Renal pelvis (tissue), 1 donor: ENCODE measurements at regions not wholly inside any gene's neighbourhood (a gene's known extent, or its start where the extent isn't known, plus 50 kb on each side); places are given as distances from the start of the nearest gene placed in this dataset.
"Not testable (repeated sequence)": the region's sequence is repeated elsewhere in the genome, so short reads cannot be mapped to it uniquely, and the experiment has no call there.

Experiments used
- DNase-seq: peaks from one replicate; pipeline ENCODE4 v3.0.0-alpha.2; 2013

DNA sequence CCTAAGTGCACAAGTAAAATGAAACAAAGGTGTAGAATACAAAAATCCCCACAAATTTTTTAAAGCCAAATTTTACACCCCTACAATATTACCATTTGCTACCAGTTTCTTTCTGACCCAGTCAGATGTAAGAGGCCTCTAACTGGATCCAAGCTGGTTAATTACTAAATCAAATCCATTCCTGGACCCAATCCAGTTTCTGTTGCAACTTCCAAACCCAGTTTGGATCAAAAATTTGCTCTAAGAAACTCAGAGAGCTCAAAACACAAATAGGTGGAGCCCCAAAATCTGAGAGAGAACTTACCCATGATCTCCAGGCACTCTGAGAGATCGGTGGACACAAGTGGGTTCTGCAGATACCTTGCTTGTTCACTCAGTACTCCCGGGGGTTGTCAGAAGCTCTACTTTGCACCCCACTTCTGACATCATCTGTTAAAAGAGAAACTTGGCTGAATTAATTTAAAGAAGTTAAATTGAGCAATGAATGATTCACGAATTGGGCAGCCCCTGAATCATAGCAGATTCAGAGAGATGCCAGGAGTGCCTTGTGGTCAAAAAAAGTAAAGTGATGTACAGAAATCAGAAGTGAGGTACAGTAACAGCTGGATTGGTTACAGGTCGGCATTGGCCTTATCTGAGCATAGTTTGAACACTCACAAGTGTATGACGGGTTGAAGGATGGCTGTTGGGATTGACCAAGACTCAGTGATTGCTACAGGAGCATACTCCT lies 448.0 kb downstream of the KCNT2 start:
- DNase-seq, result no peak

DNA sequence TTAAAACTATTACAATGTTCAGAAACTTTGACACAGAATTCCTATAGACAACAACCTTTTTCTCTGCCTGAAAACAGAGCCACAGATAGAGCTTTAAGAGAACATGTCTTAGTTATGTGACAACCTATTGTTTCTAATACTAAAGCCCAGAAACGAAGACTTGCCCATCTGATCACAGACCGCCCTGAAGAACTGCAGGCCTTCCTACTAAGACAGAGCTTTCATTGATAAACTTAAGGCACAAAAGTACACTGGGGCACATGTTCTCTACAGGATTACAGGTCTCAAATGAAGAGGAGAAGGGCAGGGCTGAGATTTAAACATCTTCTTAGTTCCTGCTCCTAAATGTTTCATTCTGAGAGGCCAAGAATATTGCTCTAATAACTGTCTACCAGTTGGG lies 452.7 kb downstream of the KCNT2 start:
- no peak for DNase-seq

GRCh38 chr1:196152975-196153374 lies 455.3 kb downstream of the KCNT2 start:
- no peak for DNase-seq

GRCh38 chr1:196152086-196152485 lies 456.2 kb downstream of the KCNT2 start:
- DNase-seq, result no peak

GRCh38 chr1:196148367-196148970 lies 459.8 kb downstream of the KCNT2 start:
- peak; percentile 21 for DNase-seq

- no peak for DNase-seq
These were observed 460.7 kb downstream of the KCNT2 start for GRCh38 chr1:196147530-196147929.

DNA sequence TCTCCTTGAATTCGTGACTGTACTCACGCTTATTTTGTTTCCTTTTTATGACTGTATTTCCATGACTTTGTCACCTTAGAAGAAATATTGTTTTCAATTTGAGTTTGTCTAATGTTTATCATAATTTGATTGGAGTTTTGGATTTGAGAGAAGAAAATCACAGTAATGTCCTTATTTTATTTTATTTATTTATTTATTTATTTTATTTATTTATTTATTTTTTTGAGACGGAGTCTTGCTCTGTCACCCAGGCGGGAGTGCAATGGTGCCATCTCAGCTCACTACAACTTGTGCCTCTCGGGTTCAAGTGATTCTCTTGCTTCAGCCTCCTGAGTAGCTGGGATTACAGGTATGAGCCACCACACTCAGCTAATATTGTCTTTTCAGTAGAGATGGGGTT lies 463.1 kb downstream of the KCNT2 start:
- DNase-seq, result not testable (repeated sequence)

DNA sequence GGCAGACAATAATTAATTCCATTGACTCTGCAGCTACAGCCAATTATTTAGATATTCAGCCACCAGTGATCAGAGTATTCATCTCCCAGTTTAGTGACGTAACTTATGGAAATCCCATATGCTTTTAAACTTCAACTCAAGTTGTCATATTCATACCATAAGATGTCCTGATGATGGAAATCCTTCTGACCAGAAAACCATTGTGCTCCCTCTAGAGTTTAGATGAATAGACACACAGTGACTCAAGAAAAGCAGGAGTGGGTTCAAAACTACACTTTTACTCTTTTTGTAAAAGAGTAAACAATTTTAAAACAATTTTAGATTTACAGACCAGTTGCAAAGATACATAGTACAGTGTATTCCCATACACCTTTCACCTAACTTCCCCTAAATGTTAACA lies 463.7 kb downstream of the KCNT2 start:
- no peak for DNase-seq

GRCh38 chr1:196143602-196144342 lies 464.5 kb downstream of the KCNT2 start:
- DNase-seq, result no peak

GRCh38 chr1:196142111-196142640 lies 466.1 kb downstream of the KCNT2 start:
- no peak for DNase-seq

GRCh38 chr1:196136396-196136795 lies 471.8 kb downstream of the KCNT2 start:
- no peak for DNase-seq

DNA sequence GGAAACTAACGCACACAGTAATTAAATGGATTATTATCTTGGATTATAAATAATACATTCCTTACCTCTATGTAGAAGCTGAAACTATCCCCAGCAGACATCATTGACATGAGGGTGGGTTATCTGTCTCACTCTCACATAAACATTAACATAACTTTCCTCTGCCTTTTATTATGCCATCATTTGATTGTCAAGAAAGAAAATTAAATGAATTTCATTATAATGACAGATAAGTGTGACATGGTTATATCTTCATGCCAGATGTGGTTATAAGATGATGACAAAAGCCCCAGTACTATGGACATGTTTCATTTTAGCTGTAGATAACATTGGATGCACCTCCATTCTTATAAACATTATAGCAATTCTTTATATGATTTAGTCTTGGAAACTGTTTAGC lies 476.5 kb downstream of the KCNT2 start:
- DNase-seq, result no peak

- DNase-seq, result no peak
These were observed 479.4 kb downstream of the KCNT2 start for GRCh38 chr1:196128835-196129234.

DNA sequence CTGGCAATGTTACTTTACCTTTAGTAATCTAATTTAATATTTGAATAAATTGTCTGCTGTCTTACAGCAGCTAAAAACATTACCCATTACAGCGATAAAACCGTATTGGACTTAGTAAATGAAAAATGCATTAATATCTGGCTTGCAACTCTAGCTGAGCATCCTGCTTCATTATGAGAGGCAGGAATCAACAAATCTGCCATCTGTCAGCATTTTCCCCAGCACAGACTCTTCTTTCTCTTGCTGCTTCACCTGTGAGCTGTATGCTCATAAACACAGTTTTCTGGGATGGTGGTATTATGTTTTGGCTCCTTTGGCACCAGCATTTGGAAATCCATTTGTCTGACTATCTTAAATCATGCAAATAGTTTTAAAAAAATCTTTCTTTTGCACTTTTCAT lies 487.1 kb downstream of the KCNT2 start:
- no peak for DNase-seq

GRCh38 chr1:196115646-196116045 lies 492.6 kb downstream of the KCNT2 start:
- DNase-seq, result peak; percentile 7

- DNase-seq, result no peak
These were observed 494.0 kb downstream of the KCNT2 start for GRCh38 chr1:196114193-196114592.

GRCh38 chr1:196108990-196109389 lies 499.2 kb downstream of the KCNT2 start:
- not testable (repeated sequence) for DNase-seq

DNA sequence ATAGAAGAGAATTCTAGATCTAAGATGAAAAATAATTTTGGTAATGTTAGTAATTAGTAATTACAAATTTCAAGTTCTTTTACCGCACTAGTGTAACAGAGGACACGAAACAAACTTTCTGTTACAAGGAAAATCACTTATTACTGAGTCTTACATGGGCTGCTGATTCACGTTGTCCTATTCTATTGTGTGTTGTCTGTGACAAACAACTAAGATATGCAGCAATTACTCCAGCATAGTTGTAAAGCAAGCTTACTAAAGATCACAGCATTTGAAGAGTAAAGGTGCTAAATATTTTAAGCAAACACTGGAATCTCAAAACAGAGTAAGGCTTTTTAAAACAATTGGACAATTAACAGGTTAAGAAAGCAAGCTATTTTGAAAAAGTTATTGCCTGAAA lies 502.3 kb downstream of the KCNT2 start:
- no peak for DNase-seq

DNA sequence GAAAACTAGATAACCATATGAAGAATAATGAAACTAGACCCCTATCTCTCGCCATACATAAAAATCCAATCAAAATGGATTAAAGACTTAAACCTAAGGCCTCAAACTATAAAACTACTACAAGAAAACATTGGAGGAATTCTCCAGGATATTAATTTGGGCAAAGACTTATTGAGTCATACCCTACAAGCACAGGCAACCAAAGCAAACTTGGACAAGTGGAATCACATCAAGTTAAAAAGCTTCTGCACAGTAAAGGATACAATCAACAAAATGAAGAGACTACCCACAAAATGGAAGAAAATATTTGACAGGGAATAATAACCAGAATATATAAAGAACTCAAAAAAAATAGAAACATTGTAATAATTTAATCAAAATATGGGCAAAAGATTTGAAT lies 505.4 kb downstream of the KCNT2 start:
- DNase-seq, result no peak

- no peak for DNase-seq
These were observed 510.2 kb downstream of the KCNT2 start for GRCh38 chr1:196098000-196098399.

- no peak for DNase-seq
These were observed 513.4 kb downstream of the KCNT2 start for GRCh38 chr1:196094821-196095220.

DNA sequence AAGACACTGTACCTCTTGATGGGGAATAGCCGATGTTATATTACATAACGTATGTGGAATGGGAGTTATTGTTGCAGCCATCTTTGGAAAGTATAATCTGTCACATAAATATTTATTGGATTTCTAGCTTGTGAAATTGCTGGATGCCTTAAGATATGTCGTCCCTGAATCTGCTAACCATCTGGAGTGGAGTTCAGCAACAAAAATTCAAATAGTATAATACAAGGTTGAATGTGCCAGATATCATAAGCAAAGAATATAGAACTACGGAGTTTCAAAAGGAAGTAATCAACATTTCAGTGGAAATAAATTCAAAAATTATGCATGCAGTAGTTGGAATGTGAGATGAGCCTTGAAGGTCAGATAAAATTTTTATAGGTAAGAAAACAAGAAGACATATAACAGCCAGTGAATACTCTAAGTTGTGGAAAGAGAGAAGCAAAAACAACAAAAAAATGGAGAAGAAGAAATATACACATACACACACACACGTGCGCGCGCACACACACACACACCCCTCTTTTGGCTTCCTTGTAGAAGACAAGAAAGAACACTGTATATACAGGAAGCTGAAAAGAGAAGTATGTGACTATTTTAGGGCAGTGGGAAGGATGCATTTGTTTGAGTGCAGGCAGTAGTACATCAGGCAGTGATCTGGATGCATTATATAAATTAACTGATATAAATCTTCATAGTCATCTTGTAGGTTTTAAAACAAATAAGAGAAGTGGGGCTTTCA lies 516.7 kb downstream of the KCNT2 start:
- DNase-seq, result no peak
